ENCODE measurements at regions not wholly inside any gene's neighbourhood (a gene's known extent, or its start where the extent isn't known, plus 50 kb on each side); places are given as distances from the start of the nearest gene placed in this dataset.

DNA sequence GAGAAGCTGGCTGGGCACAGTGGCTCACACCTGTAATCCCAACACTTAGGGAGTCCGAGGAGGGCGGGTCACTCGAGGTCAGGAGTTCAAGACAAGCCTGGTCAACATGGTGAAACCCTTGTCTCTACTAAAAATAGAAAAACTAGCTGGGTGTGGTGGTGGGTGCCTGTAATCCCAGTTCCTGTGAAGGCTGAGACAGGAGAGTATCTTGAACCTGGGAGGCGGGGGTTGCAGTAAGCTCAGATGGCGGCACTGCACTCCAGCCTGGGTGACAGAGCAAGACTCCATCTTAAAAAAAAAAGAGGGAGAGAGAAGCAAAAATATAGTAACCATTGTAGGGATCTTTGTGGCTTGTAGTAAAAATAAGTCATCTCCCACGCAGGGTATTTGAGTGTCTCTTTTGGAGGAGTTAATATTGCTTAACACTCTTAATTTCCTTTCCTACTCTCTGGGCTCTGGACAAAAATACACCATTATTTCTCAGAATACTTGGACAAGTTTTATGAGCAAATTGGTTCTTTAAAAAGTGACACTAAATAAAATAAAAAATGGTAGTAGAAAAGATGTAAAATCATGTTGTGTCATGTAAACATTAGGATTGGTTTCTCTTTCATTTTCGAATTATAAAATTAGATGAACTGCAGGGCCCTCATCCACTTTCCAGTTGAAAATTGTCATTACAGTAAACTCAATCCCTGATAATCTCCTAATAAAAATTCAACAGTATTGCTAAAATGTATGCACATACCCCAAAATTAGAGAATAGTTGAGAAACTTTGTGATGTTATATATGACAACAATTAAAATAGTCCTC, 61.1 kb upstream of the C12orf71 start:
- TF ChIP-seq POLR2A (IDR thresholded peaks at IDR 0.05) = no peak
- TF ChIP-seq, protein P1, sequence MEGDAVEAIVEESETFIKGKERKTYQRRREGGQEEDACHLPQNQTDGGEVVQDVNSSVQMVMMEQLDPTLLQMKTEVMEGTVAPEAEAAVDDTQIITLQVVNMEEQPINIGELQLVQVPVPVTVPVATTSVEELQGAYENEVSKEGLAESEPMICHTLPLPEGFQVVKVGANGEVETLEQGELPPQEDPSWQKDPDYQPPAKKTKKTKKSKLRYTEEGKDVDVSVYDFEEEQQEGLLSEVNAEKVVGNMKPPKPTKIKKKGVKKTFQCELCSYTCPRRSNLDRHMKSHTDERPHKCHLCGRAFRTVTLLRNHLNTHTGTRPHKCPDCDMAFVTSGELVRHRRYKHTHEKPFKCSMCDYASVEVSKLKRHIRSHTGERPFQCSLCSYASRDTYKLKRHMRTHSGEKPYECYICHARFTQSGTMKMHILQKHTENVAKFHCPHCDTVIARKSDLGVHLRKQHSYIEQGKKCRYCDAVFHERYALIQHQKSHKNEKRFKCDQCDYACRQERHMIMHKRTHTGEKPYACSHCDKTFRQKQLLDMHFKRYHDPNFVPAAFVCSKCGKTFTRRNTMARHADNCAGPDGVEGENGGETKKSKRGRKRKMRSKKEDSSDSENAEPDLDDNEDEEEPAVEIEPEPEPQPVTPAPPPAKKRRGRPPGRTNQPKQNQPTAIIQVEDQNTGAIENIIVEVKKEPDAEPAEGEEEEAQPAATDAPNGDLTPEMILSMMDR (IDR thresholded peaks at IDR 0.05) = no peak
- no peak for TF ChIP-seq POLR2AphosphoS5 (IDR thresholded peaks at IDR 0.05)
